A549 (cell line): ENCODE measurements at regions not wholly inside any gene's neighbourhood (a gene's known extent, or its start where the extent isn't known, plus 50 kb on each side); places are given as distances from the start of the nearest gene placed in this dataset.

Experiments
- ATAC-seq, 2 experiments: fragments of 200-7000 bp in 1 of 2; fragments of >200 bp in 1 of 2; cut with Nextera tagmentation in 1 of 2; cut with Tn5 transposase in 1 of 2; 3 replicates each; pipeline versions ENCODE4 v1.8.0 to v1.9.1; 2018 to 2020; ENCODE audit warnings: mild to moderate bottlenecking in 1 of 2, moderate library complexity in 1 of 2
- CTCF ChIA-PET: fragments of 300-600 bp; sonication (Branson Sonifier 250); formaldehyde crosslinking; extraction: SDS; loops from one replicate; lab custom pipeline; 2021; ENCODE audit warnings: antibody characterized with exemption, inconsistent platforms; lab: Yijun Ruan, JAX
- POLR2A ChIA-PET: fragments of 350-600 bp; formaldehyde crosslinking; extraction: SDS; loops from one replicate; lab custom pipeline; 2021; ENCODE audit warnings: antibody characterized with exemption, inconsistent platforms; lab: Yijun Ruan, JAX
- DNase-seq, 2 experiments: peaks; one replicate each; pipeline versions ENCODE4 v3.0.0 to v3.0.0-alpha.2; 2011 to 2016; ENCODE audit warnings: low read depth in 1 of 2, low spot score in 1 of 2
- FAIRE-seq: peaks from 2 replicates; lab custom pipeline; 2011; peaks lifted over from hg19 to GRCh38; lab: Jason Lieb, UNC
- H3K27ac ChIP-seq, 2 experiments: fragments of >200 bp; sonication (Bioruptor Twin); formaldehyde crosslinking; 3 replicates each; pipeline ENCODE4 v1.5.1; 2016 to 2017
- H3K4me1 ChIP-seq: fragments of >200 bp; sonication (Bioruptor Twin); formaldehyde crosslinking; 3 replicates; pipeline ENCODE4 v1.6.1; 2016
- H3K4me2 ChIP-seq: fragments of >200 bp; sonication (Bioruptor Twin); formaldehyde crosslinking; 3 replicates; pipeline ENCODE4 v1.6.1; 2016
- H3K4me3 ChIP-seq: fragments of >200 bp; sonication (Bioruptor Twin); formaldehyde crosslinking; 3 replicates; pipeline ENCODE4 v1.5.1; 2016
- H3K9me3 ChIP-seq: fragments of >200 bp; sonication (Bioruptor Twin); formaldehyde crosslinking; 3 replicates; pipeline ENCODE4 v1.6.1; 2016
- CBX2 ChIP-seq: fragments of 200-600 bp; sonication (generic); IDR thresholded peaks from 2 replicates; pipeline ENCODE4 v1.6.1; 2016; ENCODE audit warnings: low read depth, mild to moderate bottlenecking, borderline replicate concordance
- CBX8 ChIP-seq: fragments of 200-600 bp; sonication (generic); IDR thresholded peaks from 2 replicates; pipeline ENCODE4 v1.6.1; 2016
- CEBPB ChIP-seq, 2 experiments: fragments of >200 bp in 1 of 2; sonication (Bioruptor Twin) in 1 of 2; formaldehyde crosslinking in 1 of 2; IDR thresholded peaks; 2 replicates each; pipeline ENCODE4 v1.6.1; 2012 to 2016
- CHD2 ChIP-seq: fragments of 150-350 bp; IDR thresholded peaks from 2 replicates; pipeline ENCODE4 v1.6.1; 2014; ENCODE audit warnings: low read length; ENCODE audit not compliant: partially characterized antibody
- CHD4 ChIP-seq: fragments of 200-600 bp; sonication (generic); IDR thresholded peaks from 2 replicates; pipeline ENCODE4 v1.6.1; 2016; ENCODE audit warnings: antibody characterized with exemption, mild to moderate bottlenecking, borderline replicate concordance
- FOSL2 ChIP-seq, 2 experiments: fragments of 450-650 bp in 1 of 2; fragments of >200 bp in 1 of 2; sonication (Bioruptor Twin) in 1 of 2; formaldehyde crosslinking; IDR thresholded peaks; 2 replicates each; pipeline versions ENCODE4 v1.5.0 to v1.6.1; 2016 to 2020; ENCODE audit warnings: mild to moderate bottlenecking in 1 of 2, moderate library complexity in 1 of 2
- FOXS1 ChIP-seq: fragments of 250-450 bp; sonication (Bioruptor Pico); IDR thresholded peaks from 2 replicates; pipeline ENCODE4 v1.5.0; 2020; ENCODE audit warnings: mild to moderate bottlenecking, moderate library complexity
- HEYL ChIP-seq: fragments of 250-450 bp; sonication (Bioruptor Pico); IDR thresholded peaks from 2 replicates; pipeline ENCODE4 v1.8.0; 2021; ENCODE audit warnings: mild to moderate bottlenecking, moderate library complexity
- HOXA7 ChIP-seq: fragments of 250-450 bp; sonication (Bioruptor Pico); IDR thresholded peaks from 2 replicates; pipeline ENCODE4 v1.5.0; 2020; ENCODE audit warnings: mild to moderate bottlenecking, moderate library complexity
- HOXB13 ChIP-seq: fragments of 250-450 bp; sonication (Bioruptor Pico); IDR thresholded peaks from 2 replicates; pipeline ENCODE4 v1.5.0; 2020; ENCODE audit warnings: low read depth, mild to moderate bottlenecking, moderate library complexity
- KDM1A ChIP-seq: fragments of 200-600 bp; sonication (generic); IDR thresholded peaks from 2 replicates; pipeline ENCODE4 v1.6.1; 2016; ENCODE audit warnings: low read depth, mild to moderate bottlenecking
- KDM5A ChIP-seq: fragments of 200-600 bp; sonication (generic); IDR thresholded peaks from 2 replicates; pipeline ENCODE4 v1.6.1; 2016; ENCODE audit warnings: antibody characterized with exemption, mild to moderate bottlenecking
- MAFK ChIP-seq: fragments of 450-650 bp; IDR thresholded peaks from 2 replicates; pipeline ENCODE4 v1.6.1; 2014; ENCODE audit not compliant: partially characterized antibody
- PHF8 ChIP-seq: fragments of 200-600 bp; sonication (generic); IDR thresholded peaks from 2 replicates; pipeline ENCODE4 v1.6.1; 2016; ENCODE audit warnings: low read depth, mild to moderate bottlenecking, antibody characterized with exemption, moderate library complexity, borderline replicate concordance
- POLR2AphosphoS2 ChIP-seq: conservative IDR thresholded peaks from 2 replicates; pipeline ENCODE4 v1.6.1; 2012; ENCODE audit warnings: low read length, improper control_type of control experiment, inconsistent platforms
- RFX5 ChIP-seq: fragments of 450-650 bp; IDR thresholded peaks from 2 replicates; pipeline ENCODE4 v1.7.1; 2014; ENCODE audit warnings: antibody characterized with exemption, mild to moderate bottlenecking, moderate library complexity
- RNF2 ChIP-seq: fragments of 200-600 bp; sonication (generic); IDR thresholded peaks from 2 replicates; pipeline ENCODE4 v1.6.1; 2016; ENCODE audit warnings: low read depth, mild to moderate bottlenecking, antibody characterized with exemption, moderate library complexity, borderline replicate concordance
- SMC3 ChIP-seq: fragments of >200 bp; sonication (Bioruptor Twin); formaldehyde crosslinking; IDR thresholded peaks from 3 replicates; pipeline ENCODE4 v1.6.1; 2018; ENCODE audit warnings: inconsistent platforms
- SREBF2 ChIP-seq: fragments of 450-650 bp; IDR thresholded peaks from 2 replicates; pipeline ENCODE4 v1.6.1; 2014; ENCODE audit warnings: mild to moderate bottlenecking, moderate library complexity
- TFCP2L1 ChIP-seq: fragments of 250-450 bp; sonication (Bioruptor Pico); IDR thresholded peaks from 2 replicates; pipeline ENCODE4 v1.5.0; 2021; ENCODE audit warnings: mild to moderate bottlenecking
- ZFP36 ChIP-seq: fragments of 450-650 bp; IDR thresholded peaks from 2 replicates; pipeline ENCODE4 v1.6.1; 2014; ENCODE audit warnings: borderline replicate concordance; ENCODE audit not compliant: partially characterized antibody
- ZNF302 ChIP-seq: fragments of 250-450 bp; sonication (Bioruptor Pico); IDR thresholded peaks from 2 replicates; pipeline ENCODE4 v1.9.0; 2021; ENCODE audit warnings: inconsistent platforms, mild to moderate bottlenecking, moderate library complexity
- WGBS: methylation state at CpG from one replicate; pipeline ENCODE4 v1.1.6; 2017; ENCODE audit errors: missing lambda C conversion rate; 5-methylcytosine and 5-hydroxymethylcytosine counted together
- TF ChIP-seq, protein P1 (sequence below): fragments of >200 bp; sonication (Bioruptor Twin); formaldehyde crosslinking; IDR thresholded peaks from 3 replicates; pipeline ENCODE4 v1.6.1; 2016
- TF ChIP-seq, protein P2 (sequence below): fragments of 250-450 bp; sonication (Bioruptor Pico); IDR thresholded peaks from 2 replicates; pipeline ENCODE4 v1.5.0; 2021; ENCODE audit warnings: mild to moderate bottlenecking, moderate library complexity, borderline replicate concordance
- TF ChIP-seq, protein P3 (sequence below): fragments of 450-650 bp; IDR thresholded peaks from 2 replicates; pipeline ENCODE4 v1.6.1; 2014; ENCODE audit warnings: antibody characterized with exemption
- TF ChIP-seq, protein P4 (sequence below): fragments of 200-600 bp; sonication (generic); IDR thresholded peaks from 2 replicates; pipeline ENCODE4 v1.6.1; 2016; ENCODE audit warnings: antibody characterized with exemption, mild to moderate bottlenecking, moderate library complexity

DNA sequence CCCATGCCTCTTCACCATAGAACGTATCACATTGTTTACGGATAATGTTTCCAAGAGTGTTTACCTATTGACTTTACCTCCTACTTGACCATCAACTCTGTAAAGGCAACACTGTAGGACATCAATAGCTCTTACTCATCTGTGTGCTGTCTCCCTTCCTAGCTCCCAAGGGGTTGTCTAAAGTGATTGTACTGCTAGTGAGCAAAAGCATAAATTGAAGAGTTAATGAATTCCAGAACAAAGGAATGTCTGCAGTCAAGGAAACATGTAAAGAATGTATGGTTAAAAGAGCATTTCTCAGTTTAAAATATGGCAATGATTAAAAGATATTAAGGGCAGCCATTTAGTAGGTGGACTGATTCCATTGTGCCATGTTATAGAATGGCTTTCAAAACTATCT, 985.4 kb downstream of the TBC1D32 start:
- CTCF ChIA-PET, result no interaction called here
- Histone ChIP-seq H3K4me3 (no peak overlapping the region), H3K9me3 (no peaks in the 10 kb centered on the region), H3K4me2 (no peak overlapping the region), H3K27ac (no peak overlapping the region), H3K4me1 (no peaks in the 10 kb centered on the region)
- no peak for ATAC-seq
- FAIRE-seq, result no peak
- 37% methylated on average over 2 of the region's 2 CpGs for WGBS
- DNase-seq, result no peak
- POLR2A ChIA-PET, result no interaction called here
- TF ChIP-seq CHD4, result no peak
- TF ChIP-seq, protein P1, sequence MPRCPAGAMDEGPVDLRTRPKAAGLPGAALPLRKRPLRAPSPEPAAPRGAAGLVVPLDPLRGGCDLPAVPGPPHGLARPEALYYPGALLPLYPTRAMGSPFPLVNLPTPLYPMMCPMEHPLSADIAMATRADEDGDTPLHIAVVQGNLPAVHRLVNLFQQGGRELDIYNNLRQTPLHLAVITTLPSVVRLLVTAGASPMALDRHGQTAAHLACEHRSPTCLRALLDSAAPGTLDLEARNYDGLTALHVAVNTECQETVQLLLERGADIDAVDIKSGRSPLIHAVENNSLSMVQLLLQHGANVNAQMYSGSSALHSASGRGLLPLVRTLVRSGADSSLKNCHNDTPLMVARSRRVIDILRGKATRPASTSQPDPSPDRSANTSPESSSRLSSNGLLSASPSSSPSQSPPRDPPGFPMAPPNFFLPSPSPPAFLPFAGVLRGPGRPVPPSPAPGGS, result no peak
- no peak for TF ChIP-seq CHD2
- TF ChIP-seq CBX2, result no peak
- TF ChIP-seq SREBF2, result no peak
- no peak for TF ChIP-seq RFX5
- TF ChIP-seq HEYL, result no peak

DNA sequence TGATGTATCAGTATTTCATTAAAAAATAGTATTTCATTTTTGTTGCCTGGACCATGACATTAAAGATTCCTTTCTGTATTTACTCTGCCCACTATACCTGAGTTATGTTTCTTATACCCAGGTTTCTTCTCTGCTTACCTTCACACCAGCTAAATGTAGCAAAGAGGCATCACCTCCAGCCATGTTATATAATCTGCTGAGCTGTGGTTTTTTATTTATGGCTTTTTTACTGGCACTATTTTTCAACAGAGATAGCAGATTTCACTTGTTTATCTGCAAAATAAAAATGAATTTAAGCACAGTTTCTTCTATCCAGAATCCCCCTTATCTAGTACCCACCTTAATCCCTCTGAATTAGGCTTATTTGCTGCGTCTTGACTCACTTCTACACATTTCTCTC, 979.0 kb upstream of the MAN1A1 start:
- 33% methylated on average over 1 of the region's 1 CpG for WGBS
- Histone ChIP-seq H3K4me3 (no peak overlapping the region), H3K4me1 (no peaks in the 10 kb centered on the region), H3K9me3 (no peaks in the 10 kb centered on the region), H3K4me2 (no peak overlapping the region), H3K27ac (no peak overlapping the region)
- CTCF ChIA-PET, result no interaction called here
- DNase-seq, result no peak
- FAIRE-seq, result no peak
- no peak for TF ChIP-seq SMC3
- TF ChIP-seq, protein P2, sequence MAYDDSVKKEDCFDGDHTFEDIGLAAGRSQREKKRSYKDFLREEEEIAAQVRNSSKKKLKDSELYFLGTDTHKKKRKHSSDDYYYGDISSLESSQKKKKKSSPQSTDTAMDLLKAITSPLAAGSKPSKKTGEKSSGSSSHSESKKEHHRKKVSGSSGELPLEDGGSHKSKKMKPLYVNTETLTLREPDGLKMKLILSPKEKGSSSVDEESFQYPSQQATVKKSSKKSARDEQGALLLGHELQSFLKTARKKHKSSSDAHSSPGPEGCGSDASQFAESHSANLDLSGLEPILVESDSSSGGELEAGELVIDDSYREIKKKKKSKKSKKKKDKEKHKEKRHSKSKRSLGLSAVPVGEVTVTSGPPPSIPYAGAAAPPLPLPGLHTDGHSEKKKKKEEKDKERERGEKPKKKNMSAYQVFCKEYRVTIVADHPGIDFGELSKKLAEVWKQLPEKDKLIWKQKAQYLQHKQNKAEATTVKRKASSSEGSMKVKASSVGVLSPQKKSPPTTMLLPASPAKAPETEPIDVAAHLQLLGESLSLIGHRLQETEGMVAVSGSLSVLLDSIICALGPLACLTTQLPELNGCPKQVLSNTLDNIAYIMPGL, result no peak
- TF ChIP-seq POLR2AphosphoS2, result no peak
- no peak for TF ChIP-seq FOSL2 (IDR thresholded peaks at IDR 0.05)
- TF ChIP-seq FOSL2 (CRISPR knock-in tag; IDR thresholded peaks at IDR 0.05), result no peak
- TF ChIP-seq, protein P3, sequence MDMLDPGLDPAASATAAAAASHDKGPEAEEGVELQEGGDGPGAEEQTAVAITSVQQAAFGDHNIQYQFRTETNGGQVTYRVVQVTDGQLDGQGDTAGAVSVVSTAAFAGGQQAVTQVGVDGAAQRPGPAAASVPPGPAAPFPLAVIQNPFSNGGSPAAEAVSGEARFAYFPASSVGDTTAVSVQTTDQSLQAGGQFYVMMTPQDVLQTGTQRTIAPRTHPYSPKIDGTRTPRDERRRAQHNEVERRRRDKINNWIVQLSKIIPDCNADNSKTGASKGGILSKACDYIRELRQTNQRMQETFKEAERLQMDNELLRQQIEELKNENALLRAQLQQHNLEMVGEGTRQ, result no peak
- TF ChIP-seq ZNF302 (CRISPR knock-in tag), result no peak
- POLR2A ChIA-PET, result no interaction called here
- no peak for ATAC-seq

DNA sequence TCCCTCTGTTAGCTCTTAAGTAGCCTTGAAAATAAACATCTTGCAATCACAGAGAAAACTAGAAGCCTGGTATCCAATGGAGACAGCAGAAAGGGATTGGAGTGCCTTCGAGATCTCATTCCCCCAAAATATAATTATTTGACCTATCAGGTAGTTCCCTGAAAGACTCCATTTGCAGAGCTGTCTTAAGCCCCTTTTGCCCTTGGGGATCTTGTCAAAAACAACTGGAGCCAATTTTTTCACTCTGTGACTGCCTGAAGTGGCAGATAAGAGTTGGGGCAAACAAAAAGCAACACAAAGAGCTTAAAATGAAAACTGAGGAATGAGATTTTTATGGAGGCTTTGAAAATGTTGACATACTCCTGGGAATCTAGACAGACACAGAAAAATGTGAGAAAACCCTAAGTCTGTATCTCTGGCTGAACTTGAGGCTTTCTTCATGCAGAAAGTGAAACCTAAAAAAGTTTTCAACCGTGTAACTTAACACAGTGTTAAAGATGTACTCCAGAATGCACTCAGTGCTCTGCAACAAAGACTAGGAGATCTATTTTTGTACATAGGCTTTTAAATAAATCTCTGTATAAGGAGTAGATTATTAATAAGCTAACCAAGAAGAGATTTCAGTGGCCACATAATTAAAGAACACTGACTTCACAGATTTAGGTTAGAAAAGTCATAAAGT, 971.1 kb upstream of the MAN1A1 start:
- POLR2A ChIA-PET, result no interaction called here
- no peak overlapping the region for H3K4me3 ChIP-seq
- H3K27ac ChIP-seq, result no peak overlapping the region
- ATAC-seq (no peak), FAIRE-seq (no peak), DNase-seq (no peak)
- 5% methylated on average over 2 of the region's 2 CpGs for WGBS
- no peaks in the 10 kb centered on the region for H3K9me3 ChIP-seq
- TF ChIP-seq FOXS1 (CRISPR knock-in tag), result no peak
- TF ChIP-seq MAFK, result no peak
- TF ChIP-seq, protein P3, result no peak
- TF ChIP-seq, protein P4, sequence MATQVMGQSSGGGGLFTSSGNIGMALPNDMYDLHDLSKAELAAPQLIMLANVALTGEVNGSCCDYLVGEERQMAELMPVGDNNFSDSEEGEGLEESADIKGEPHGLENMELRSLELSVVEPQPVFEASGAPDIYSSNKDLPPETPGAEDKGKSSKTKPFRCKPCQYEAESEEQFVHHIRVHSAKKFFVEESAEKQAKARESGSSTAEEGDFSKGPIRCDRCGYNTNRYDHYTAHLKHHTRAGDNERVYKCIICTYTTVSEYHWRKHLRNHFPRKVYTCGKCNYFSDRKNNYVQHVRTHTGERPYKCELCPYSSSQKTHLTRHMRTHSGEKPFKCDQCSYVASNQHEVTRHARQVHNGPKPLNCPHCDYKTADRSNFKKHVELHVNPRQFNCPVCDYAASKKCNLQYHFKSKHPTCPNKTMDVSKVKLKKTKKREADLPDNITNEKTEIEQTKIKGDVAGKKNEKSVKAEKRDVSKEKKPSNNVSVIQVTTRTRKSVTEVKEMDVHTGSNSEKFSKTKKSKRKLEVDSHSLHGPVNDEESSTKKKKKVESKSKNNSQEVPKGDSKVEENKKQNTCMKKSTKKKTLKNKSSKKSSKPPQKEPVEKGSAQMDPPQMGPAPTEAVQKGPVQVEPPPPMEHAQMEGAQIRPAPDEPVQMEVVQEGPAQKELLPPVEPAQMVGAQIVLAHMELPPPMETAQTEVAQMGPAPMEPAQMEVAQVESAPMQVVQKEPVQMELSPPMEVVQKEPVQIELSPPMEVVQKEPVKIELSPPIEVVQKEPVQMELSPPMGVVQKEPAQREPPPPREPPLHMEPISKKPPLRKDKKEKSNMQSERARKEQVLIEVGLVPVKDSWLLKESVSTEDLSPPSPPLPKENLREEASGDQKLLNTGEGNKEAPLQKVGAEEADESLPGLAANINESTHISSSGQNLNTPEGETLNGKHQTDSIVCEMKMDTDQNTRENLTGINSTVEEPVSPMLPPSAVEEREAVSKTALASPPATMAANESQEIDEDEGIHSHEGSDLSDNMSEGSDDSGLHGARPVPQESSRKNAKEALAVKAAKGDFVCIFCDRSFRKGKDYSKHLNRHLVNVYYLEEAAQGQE, result no peak
- TF ChIP-seq KDM5A, result no peak
- TF ChIP-seq KDM1A, result no peak
- no peak for TF ChIP-seq TFCP2L1
- TF ChIP-seq RNF2, result no peak
- no peak for TF ChIP-seq CHD2
- no peak for TF ChIP-seq HOXA7 (CRISPR knock-in tag)
- no peak for TF ChIP-seq ZNF302 (CRISPR knock-in tag)
- TF ChIP-seq PHF8, result no peak
- TF ChIP-seq HOXB13 (CRISPR knock-in tag), result no peak
- no peak for TF ChIP-seq CEBPB (IDR thresholded peaks at IDR 0.05)
- no peak for TF ChIP-seq CBX8
- TF ChIP-seq ZFP36, result no peak
- no peaks in the 10 kb centered on the region for H3K4me1 ChIP-seq
- CTCF ChIA-PET, result no interaction called here
- H3K4me2 ChIP-seq, result no peak overlapping the region
